ENCODE measurements at regions not wholly inside any gene's neighbourhood (a gene's known extent, or its start where the extent isn't known, plus 50 kb on each side); places are given as distances from the start of the nearest gene placed in this dataset.

- intact Hi-C loops (cut with DNase I; ENCODE audit: low total_unique reads) = no loop called here
- Histone ChIP-seq H3K9me3 (peaks cover 0 to 2% (median 0%) of the 10 kb centered on the region in 3 donors), H3K4me3 (no peak overlapping the region), H3K36me3 (no peaks in the 10 kb centered on the region), H3K27me3 (no peaks in the 10 kb centered on the region), H3K27ac (no peak overlapping the region), H3K4me1 (no peaks in the 10 kb centered on the region)
- no peak for DNase-seq
- TF ChIP-seq CTCF (IDR thresholded peaks at IDR 0.05) = no peak
Measured at GRCh38 chr4:149973181-149973580, 105.1 kb upstream of the DCLK2 start.

- Histone ChIP-seq H3K27me3 (no peaks in the 10 kb centered on the region), H3K4me3 (no peak overlapping the region), H3K27ac (no peak overlapping the region), H3K36me3 (no peaks in the 10 kb centered on the region), H3K9me3 (no peaks in the 10 kb centered on the region), H3K4me1 (peaks cover 0 to 5% (median 0%) of the 10 kb centered on the region in 4 donors)
- DNase-seq = no peak
- intact Hi-C loops (cut with DNase I; ENCODE audit: low total_unique reads) = no loop called here
- TF ChIP-seq CTCF (IDR thresholded peaks at IDR 0.05) = no peak
Measured at GRCh38 chr4:149975172-149975571, 103.1 kb upstream of the DCLK2 start.

GRCh38 chr4:149980121-149980682 is 98.0 kb upstream of the DCLK2 start:
- no peak for DNase-seq
- intact Hi-C loops (cut with DNase I; ENCODE audit: low total_unique reads) = loop anchor here (10.0 kb wide), 1 partner anchor 885 kb away; no protein-coding TSS in a partner anchor
- H3K36me3 ChIP-seq = no peaks in the 10 kb centered on the region
- no peaks in the 10 kb centered on the region for H3K27me3 ChIP-seq
- H3K9me3 ChIP-seq = no peaks in the 10 kb centered on the region
- no peak overlapping the region for H3K4me3 ChIP-seq
- peak overlapping the region in 1 of 2 donors; percentile 3 for H3K27ac ChIP-seq
- H3K4me1 ChIP-seq = peaks cover 0 to 11% (median 0%) of the 10 kb centered on the region in 4 donors
- no peak for TF ChIP-seq CTCF (IDR thresholded peaks at IDR 0.05)

- Histone ChIP-seq H3K4me1 (peaks cover 0 to 11% (median 0%) of the 10 kb centered on the region in 4 donors), H3K27me3 (no peaks in the 10 kb centered on the region), H3K9me3 (no peaks in the 10 kb centered on the region), H3K27ac (no peak overlapping the region), H3K36me3 (no peaks in the 10 kb centered on the region), H3K4me3 (no peak overlapping the region)
- TF ChIP-seq CTCF (IDR thresholded peaks at IDR 0.05) = peak; percentile 69 to 83
- DNase-seq = peak; percentile 25 to 67
- intact Hi-C loops (cut with DNase I; ENCODE audit: low total_unique reads) = loop anchor here (10.0 kb wide), 1 partner anchor 884 kb away; no protein-coding TSS in a partner anchor
Measured at GRCh38 chr4:149980941-149981340, 97.3 kb upstream of the DCLK2 start.

- TF ChIP-seq CTCF (IDR thresholded peaks at IDR 0.05) = no peak
- Histone ChIP-seq H3K9me3 (no peaks in the 10 kb centered on the region), H3K4me3 (no peak overlapping the region), H3K36me3 (no peaks in the 10 kb centered on the region), H3K4me1 (peaks cover 0 to 23% (median 0%) of the 10 kb centered on the region in 4 donors), H3K27me3 (no peaks in the 10 kb centered on the region), H3K27ac (no peak overlapping the region)
- no peak for DNase-seq
- intact Hi-C loops (cut with DNase I; ENCODE audit: low total_unique reads) = loop anchor here (10.0 kb wide), 1 partner anchor 881 kb away; no protein-coding TSS in a partner anchor
Measured at GRCh38 chr4:149983401-149983800, 94.8 kb upstream of the DCLK2 start.

Data from tibial artery (tissue), 4 donors.